PC-3 (cell line): ENCODE measurements at regions not wholly inside any gene's neighbourhood (a gene's known extent, or its start where the extent isn't known, plus 50 kb on each side); places are given as distances from the start of the nearest gene placed in this dataset.

Experiments used
- CTCF ChIP-seq: fragments of 300-600 bp; sonication (generic); conservative IDR thresholded peaks from 2 replicates; pipeline ENCODE4 v1.5.1; 2017; ENCODE audit warnings: antibody characterized with exemption, low read depth, mild to moderate bottlenecking, low read length
- EZH2phosphoT487 ChIP-seq: fragments of 300-600 bp; sonication (generic); IDR thresholded peaks from 2 replicates; pipeline ENCODE4 v1.6.1; 2018; ENCODE audit warnings: mild to moderate bottlenecking, antibody characterized with exemption, low read length, borderline replicate concordance

- TF ChIP-seq CTCF, result no peak
- TF ChIP-seq EZH2phosphoT487, result no peak
These were observed 59.2 kb downstream of the TENT5A start for GRCh38 chr6:81693266-81693665.
